Neural progenitor cell (in vitro differentiated cells): ENCODE measurements at regions not wholly inside any gene's neighbourhood (a gene's known extent, or its start where the extent isn't known, plus 50 kb on each side); places are given as distances from the start of the nearest gene placed in this dataset.

Experiments
- DNase-seq: peaks from one replicate; pipeline ENCODE4 v3.0.0-alpha.2; 2016; ENCODE audit warnings: low spot score
- H2AFZ ChIP-seq: fragments of 200-600 bp; sonication (generic); replicated peaks from 2 replicates; pipeline ENCODE4 v1.6.1; 2016; ENCODE audit warnings: antibody characterized with exemption
- H3F3A ChIP-seq: fragments of 200-600 bp; sonication (generic); 2 replicates; pipeline ENCODE4 v1.6.1; 2016; ENCODE audit warnings: antibody characterized with exemption, low read depth
- H3K27ac ChIP-seq: fragments of 200-600 bp; sonication (generic); 2 replicates; pipeline ENCODE4 v1.5.1; 2016; ENCODE audit warnings: mild to moderate bottlenecking
- H3K27me3 ChIP-seq: fragments of 200-600 bp; sonication (generic); 2 replicates; pipeline ENCODE4 v1.6.1; 2016; ENCODE audit warnings: mild to moderate bottlenecking, moderate library complexity
- H3K36me3 ChIP-seq: fragments of 200-600 bp; sonication (generic); 2 replicates; pipeline ENCODE4 v1.5.1; 2016
- H3K4me1 ChIP-seq: fragments of 200-600 bp; sonication (generic); 2 replicates; pipeline ENCODE4 v1.6.1; 2016; ENCODE audit warnings: mixed run types
- H3K4me2 ChIP-seq: fragments of 200-600 bp; sonication (generic); 2 replicates; pipeline ENCODE4 v1.6.1; 2016
- H3K4me3 ChIP-seq: fragments of 200-600 bp; sonication (generic); 2 replicates; pipeline ENCODE4 v1.5.1; 2016
- H3K79me2 ChIP-seq: fragments of 200-600 bp; sonication (generic); 2 replicates; pipeline ENCODE4 v1.6.1; 2016; ENCODE audit warnings: low read depth
- H3K9ac ChIP-seq: fragments of 200-600 bp; sonication (generic); 2 replicates; pipeline ENCODE4 v1.6.1; 2016
- H3K9me3 ChIP-seq: fragments of 200-600 bp; sonication (generic); 2 replicates; pipeline ENCODE4 v1.5.1; 2016; ENCODE audit warnings: low read depth
- H4K20me1 ChIP-seq: fragments of 200-600 bp; sonication (generic); 2 replicates; pipeline ENCODE4 v1.6.1; 2016; ENCODE audit warnings: low read depth
- H3K27ac Mint-ChIP-seq: 3 replicates; pipeline ENCODE4 v1.8.0; 2021; ENCODE audit warnings: mixed read lengths
- H3K27me3 Mint-ChIP-seq: 2 replicates; pipeline ENCODE4 v1.8.0; 2022; ENCODE audit warnings: low read depth, mild to moderate bottlenecking, inconsistent platforms, moderate library complexity, mixed read lengths; ENCODE audit not compliant: insufficient read depth
- H3K36me3 Mint-ChIP-seq: 3 replicates; pipeline ENCODE4 v1.8.0; 2021; ENCODE audit warnings: mixed read lengths
- H3K4me1 Mint-ChIP-seq: 3 replicates; pipeline ENCODE4 v1.8.0; 2021; ENCODE audit warnings: mixed read lengths
- H3K4me3 Mint-ChIP-seq: 3 replicates; pipeline ENCODE4 v1.8.0; 2021; ENCODE audit warnings: mild to moderate bottlenecking, moderate library complexity, mixed read lengths
- H3K9me3 Mint-ChIP-seq: 3 replicates; pipeline ENCODE4 v1.8.0; 2020; ENCODE audit warnings: mixed read lengths
- EZH2 ChIP-seq: fragments of 200-600 bp; sonication (generic); IDR thresholded peaks from 2 replicates; pipeline ENCODE4 v1.6.1; 2017; ENCODE audit warnings: antibody characterized with exemption, mild to moderate bottlenecking, moderate library complexity
- EZH2phosphoT487 ChIP-seq: fragments of 200-600 bp; sonication (generic); IDR thresholded peaks from 2 replicates; pipeline ENCODE4 v1.6.1; 2017; ENCODE audit warnings: antibody characterized with exemption
- TF ChIP-seq, protein P1 (sequence below): fragments of 200-600 bp; sonication (generic); IDR thresholded peaks from 2 replicates; pipeline ENCODE4 v1.5.1; 2017; ENCODE audit warnings: antibody characterized with exemption, mild to moderate bottlenecking

DNA sequence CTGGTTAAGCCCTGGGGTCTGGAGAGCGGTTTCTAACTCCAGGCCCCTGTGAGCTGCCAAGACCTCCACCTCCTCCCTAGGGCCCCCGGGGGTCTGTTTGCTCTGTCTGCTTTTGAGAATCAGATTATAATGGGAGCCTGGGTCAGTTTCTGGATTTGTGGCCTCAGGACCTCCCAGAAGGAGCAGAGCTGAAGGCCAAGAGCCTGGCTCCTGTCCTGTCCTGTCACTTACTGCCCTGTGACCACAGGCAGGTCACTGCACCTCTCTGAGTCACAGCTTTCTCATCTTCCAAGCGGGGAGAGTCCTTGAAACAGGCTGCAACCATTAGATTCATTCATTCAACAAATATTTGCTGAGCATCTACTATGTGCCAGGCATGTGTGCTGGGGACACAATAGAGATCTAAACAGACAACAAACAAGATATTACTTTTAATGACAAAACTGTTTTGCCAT is 87.3 kb upstream of the FGF3 start:
- no peak overlapping the region for H3K4me2 ChIP-seq

DNA sequence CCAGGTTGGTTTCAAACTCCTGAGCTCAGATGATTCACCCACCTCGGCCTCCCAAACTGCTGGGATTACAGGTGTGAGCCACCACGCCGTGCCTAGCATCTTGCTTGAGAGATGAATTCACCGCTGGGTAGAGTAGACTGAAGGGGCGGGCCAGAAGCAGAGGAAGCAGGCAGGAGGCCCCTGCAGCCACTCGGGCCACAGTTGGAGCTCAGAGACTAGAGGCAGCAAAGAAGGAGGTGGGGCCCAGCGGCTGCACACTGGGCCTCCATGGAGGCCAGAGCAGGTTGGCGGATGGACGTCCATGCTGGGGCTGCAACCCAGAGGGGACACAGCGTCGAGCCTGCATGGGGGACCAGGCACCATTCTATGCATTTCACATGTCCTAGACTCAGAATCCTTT is 88.4 kb upstream of the FGF3 start:
- no peaks in the 10 kb centered on the region for H3K36me3 Mint-ChIP-seq
- H3K4me3 Mint-ChIP-seq: no peak overlapping the region
- H3K4me1 Mint-ChIP-seq: peaks cover 2% of the 10 kb centered on the region
- Histone ChIP-seq H3K4me3 (no peak overlapping the region), H3K36me3 (no peaks in the 10 kb centered on the region), H2AFZ (no peak overlapping the region), H3K27me3 (no peaks in the 10 kb centered on the region), H4K20me1 (no peaks in the 10 kb centered on the region), H3K4me2 (no peak overlapping the region), H3K9ac (no peak overlapping the region), H3F3A (no peaks in the 10 kb centered on the region), H3K4me1 (no peaks in the 10 kb centered on the region), H3K79me2 (no peaks in the 10 kb centered on the region), H3K9me3 (no peaks in the 10 kb centered on the region), H3K27ac (no peak overlapping the region)
- no peak for DNase-seq
- peaks cover 19% of the 10 kb centered on the region for H3K27me3 Mint-ChIP-seq
- no peaks in the 10 kb centered on the region for H3K9me3 Mint-ChIP-seq
- H3K27ac Mint-ChIP-seq: no peak overlapping the region
- TF ChIP-seq EZH2 (no peak), EZH2phosphoT487 (no peak)
- TF ChIP-seq, protein P1, sequence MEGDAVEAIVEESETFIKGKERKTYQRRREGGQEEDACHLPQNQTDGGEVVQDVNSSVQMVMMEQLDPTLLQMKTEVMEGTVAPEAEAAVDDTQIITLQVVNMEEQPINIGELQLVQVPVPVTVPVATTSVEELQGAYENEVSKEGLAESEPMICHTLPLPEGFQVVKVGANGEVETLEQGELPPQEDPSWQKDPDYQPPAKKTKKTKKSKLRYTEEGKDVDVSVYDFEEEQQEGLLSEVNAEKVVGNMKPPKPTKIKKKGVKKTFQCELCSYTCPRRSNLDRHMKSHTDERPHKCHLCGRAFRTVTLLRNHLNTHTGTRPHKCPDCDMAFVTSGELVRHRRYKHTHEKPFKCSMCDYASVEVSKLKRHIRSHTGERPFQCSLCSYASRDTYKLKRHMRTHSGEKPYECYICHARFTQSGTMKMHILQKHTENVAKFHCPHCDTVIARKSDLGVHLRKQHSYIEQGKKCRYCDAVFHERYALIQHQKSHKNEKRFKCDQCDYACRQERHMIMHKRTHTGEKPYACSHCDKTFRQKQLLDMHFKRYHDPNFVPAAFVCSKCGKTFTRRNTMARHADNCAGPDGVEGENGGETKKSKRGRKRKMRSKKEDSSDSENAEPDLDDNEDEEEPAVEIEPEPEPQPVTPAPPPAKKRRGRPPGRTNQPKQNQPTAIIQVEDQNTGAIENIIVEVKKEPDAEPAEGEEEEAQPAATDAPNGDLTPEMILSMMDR: no peak

More for the DNA sequence above, 87.3 kb upstream of the FGF3 start:
- Mint-ChIP-seq H3K27ac (no peak overlapping the region), H3K9me3 (no peaks in the 10 kb centered on the region), H3K4me1 (peaks cover 4% of the 10 kb centered on the region), H3K4me3 (no peak overlapping the region), H3K36me3 (no peaks in the 10 kb centered on the region), H3K27me3 (peaks cover 18% of the 10 kb centered on the region)
- H3K9ac ChIP-seq: no peak overlapping the region
- H3K79me2 ChIP-seq: no peaks in the 10 kb centered on the region
- no peaks in the 10 kb centered on the region for H4K20me1 ChIP-seq
- H3K4me3 ChIP-seq: no peak overlapping the region
- no peaks in the 10 kb centered on the region for H3F3A ChIP-seq
- H3K36me3 ChIP-seq: no peaks in the 10 kb centered on the region
- H3K4me1 ChIP-seq: no peaks in the 10 kb centered on the region
- H3K27ac ChIP-seq: no peak overlapping the region
- H2AFZ ChIP-seq: no peak overlapping the region
- DNase-seq: no peak
- TF ChIP-seq EZH2: no peak
- TF ChIP-seq EZH2phosphoT487: no peak
- TF ChIP-seq, protein P1: no peak
- no peaks in the 10 kb centered on the region for H3K27me3 ChIP-seq
- no peaks in the 10 kb centered on the region for H3K9me3 ChIP-seq

DNA sequence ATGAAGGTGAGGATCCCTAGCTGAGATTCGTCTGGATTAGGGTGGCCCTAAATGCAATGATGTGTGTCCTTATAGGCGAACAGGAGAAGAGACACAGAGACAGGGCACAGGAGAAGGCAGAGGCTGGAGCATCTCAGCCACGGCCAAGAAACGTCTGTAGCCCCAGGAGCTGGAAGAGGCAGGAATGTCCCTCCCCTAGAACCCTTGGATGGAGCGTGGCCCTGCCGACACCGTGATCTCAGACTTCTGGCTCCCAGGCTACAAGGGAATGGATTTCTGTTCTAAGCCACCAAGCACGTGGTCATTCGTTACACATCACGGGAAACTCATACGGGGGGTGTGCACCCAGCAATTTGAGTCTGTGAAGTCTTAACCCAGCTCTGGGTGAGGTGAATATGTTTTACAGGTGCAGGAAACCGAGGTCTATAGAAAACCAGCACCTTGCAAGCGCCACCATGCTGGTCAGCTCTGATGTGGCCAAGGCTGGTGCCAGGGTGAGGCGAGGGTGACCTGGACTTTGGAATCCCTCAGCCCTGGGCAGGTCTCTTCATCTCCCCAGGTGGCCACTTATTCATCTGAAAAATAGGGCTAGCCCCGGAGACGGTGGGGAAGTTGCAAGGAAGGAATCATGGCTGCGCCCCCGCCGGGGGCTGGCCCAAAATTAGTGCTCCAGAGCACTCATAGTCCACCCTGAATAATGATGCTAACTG is 89.5 kb upstream of the FGF3 start:
- no peak overlapping the region for H3K27ac Mint-ChIP-seq
- H3K27ac ChIP-seq: no peak overlapping the region
- no peak overlapping the region for H3K4me3 ChIP-seq
- no peaks in the 10 kb centered on the region for H4K20me1 ChIP-seq
- peaks cover 2% of the 10 kb centered on the region for H3K4me1 Mint-ChIP-seq
- no peaks in the 10 kb centered on the region for H3K9me3 ChIP-seq
- H3K9ac ChIP-seq: no peak overlapping the region
- no peaks in the 10 kb centered on the region for H3K4me1 ChIP-seq
- no peaks in the 10 kb centered on the region for H3K9me3 Mint-ChIP-seq
- peaks cover 16% of the 10 kb centered on the region for H3K27me3 Mint-ChIP-seq
- H3F3A ChIP-seq: no peaks in the 10 kb centered on the region
- TF ChIP-seq, protein P1: no peak
- no peak for TF ChIP-seq EZH2phosphoT487
- TF ChIP-seq EZH2: no peak
- DNase-seq: no peak
- H3K36me3 Mint-ChIP-seq: no peaks in the 10 kb centered on the region
- no peaks in the 10 kb centered on the region for H3K36me3 ChIP-seq
- H3K27me3 ChIP-seq: no peaks in the 10 kb centered on the region
- no peak overlapping the region for H3K4me3 Mint-ChIP-seq
- no peak overlapping the region for H3K4me2 ChIP-seq
- no peak overlapping the region for H2AFZ ChIP-seq
- no peaks in the 10 kb centered on the region for H3K79me2 ChIP-seq
